Dendritic cell treated with granulocyte-macrophage colony-stimulating factor and Interleukin-4, amounts not matched to agents 40 ng/mL and 50 ng/mL, for 4 days (primary cell): ENCODE measurements at regions not wholly inside any gene's neighbourhood (a gene's known extent, or its start where the extent isn't known, plus 50 kb on each side); places are given as distances from the start of the nearest gene placed in this dataset.
"Not testable (repeated sequence)": the region's sequence is repeated elsewhere in the genome, so short reads cannot be mapped to it uniquely, and the experiment has no call there.

Experiments used
- H3K27ac Mint-ChIP-seq: one replicate; pipeline ENCODE4 v1.8.0; 2022; ENCODE audit warnings: mild to moderate bottlenecking, mixed read lengths
- H3K27me3 Mint-ChIP-seq: one replicate; pipeline ENCODE4 v1.8.0; 2022; ENCODE audit warnings: mild to moderate bottlenecking, mixed read lengths
- H3K36me3 Mint-ChIP-seq: one replicate; pipeline ENCODE4 v1.8.0; 2022; ENCODE audit warnings: low read depth, mixed read lengths
- H3K4me1 Mint-ChIP-seq: one replicate; pipeline ENCODE4 v1.8.0; 2022; ENCODE audit warnings: low read depth, mixed read lengths
- H3K4me3 Mint-ChIP-seq: one replicate; pipeline ENCODE4 v1.8.0; 2022; ENCODE audit warnings: mild to moderate bottlenecking, moderate library complexity, mixed read lengths
- H3K9me3 Mint-ChIP-seq: one replicate; pipeline ENCODE4 v1.8.0; 2022; ENCODE audit warnings: mixed read lengths
- intact Hi-C: fragments of 100-400 bp; cut with micrococcal nuclease; formaldehyde crosslinking; loops from one replicate; pipeline ENCODE4 v1.15.0; 2022

DNA sequence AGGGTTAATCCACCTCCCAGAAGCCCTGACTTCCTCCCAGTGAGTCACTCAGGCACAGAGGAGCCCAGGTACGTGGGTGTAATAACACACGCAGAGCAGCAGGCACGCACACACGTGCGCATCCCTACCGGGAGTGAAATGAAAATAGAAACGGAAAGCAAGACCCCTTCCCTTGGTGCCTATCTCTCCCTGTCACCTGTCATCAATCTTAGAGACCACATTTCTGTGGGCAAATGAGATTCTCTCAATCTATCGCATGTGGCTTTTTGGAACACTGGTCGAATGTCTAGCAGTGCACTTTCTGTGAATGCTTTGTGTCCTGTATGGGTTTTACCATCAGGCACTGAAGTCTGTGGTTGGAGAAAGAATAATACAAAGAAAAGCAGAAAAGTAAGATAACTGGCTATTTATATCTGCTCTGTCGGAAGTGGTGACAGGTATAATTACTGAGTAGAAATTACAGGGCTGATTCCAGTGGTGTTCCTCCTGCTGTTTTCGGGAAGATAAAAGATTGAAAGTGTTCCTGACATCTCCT, 137.7 kb upstream of the GRIA1 start:
- Mint-ChIP-seq H3K9me3 (peaks cover 13% of the 10 kb centered on the region), H3K36me3 (no peaks in the 10 kb centered on the region), H3K4me1 (no peaks in the 10 kb centered on the region), H3K4me3 (no peak overlapping the region), H3K27me3 (peaks cover 8% of the 10 kb centered on the region), H3K27ac (no peak overlapping the region)
- intact Hi-C loops = no loop called here

DNA sequence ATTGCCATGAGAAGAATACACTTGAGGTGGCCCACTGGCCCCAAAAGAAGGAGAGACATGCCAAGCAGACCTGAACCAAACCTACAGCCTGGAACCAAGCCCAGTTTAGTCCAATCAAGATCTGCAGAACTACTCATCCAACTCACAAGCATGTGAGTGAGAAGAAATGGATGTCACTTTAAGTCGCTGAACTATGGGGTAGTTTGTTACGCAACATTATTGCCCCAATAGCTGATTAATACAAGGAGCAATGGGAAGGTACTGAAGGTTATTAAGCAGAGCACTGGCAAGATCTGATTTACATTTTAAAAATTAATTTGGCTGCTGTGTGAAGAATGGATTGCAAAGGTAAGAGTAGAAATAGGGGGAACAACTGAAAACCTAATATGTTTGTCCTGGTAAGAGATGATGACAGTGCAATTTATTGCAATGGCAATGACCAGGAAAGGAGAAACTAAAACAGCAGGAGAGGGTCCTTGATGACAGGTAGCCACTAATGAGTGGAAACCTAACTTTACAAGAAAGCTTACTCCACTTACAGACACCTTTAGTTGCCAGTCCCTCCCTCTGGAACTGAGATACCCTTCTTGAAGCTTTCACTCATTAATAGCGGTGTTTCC, 132.9 kb upstream of the GRIA1 start:
- intact Hi-C loops = no loop called here
- Mint-ChIP-seq H3K27ac (no peak overlapping the region), H3K9me3 (peaks cover 16% of the 10 kb centered on the region), H3K27me3 (peaks cover 6% of the 10 kb centered on the region), H3K4me3 (no peak overlapping the region), H3K36me3 (no peaks in the 10 kb centered on the region), H3K4me1 (no peaks in the 10 kb centered on the region)

DNA sequence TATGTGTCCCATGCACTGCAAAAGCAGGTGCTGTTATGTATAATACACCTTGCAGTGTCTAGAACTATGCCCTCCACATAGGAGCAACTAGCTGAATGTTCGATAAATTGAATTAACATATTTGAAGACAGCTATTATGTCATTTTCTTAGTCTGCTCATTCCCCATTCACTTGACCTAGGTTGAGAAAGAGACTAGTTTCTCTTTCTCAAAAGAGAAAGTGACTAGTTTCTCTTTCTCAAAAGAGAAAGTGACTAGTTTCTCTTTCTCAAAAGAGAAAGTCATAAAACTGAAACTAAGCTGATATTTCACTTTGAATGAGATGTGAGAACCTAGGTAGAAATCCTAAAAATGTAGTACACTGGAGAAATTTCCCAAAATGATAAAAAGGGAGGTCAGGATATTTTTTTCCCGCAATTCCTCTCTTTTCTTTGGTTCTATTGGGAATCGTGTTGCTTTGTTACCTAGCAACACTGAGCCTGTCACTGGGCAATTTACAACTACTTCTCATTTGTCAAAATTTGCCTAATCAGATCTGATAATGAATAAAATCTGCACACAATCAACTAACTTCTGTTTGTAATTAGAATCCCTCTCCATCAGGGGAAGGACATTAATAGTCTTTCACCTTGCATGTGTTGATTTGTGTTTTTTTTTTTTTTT, 132.0 kb upstream of the GRIA1 start:
- H3K4me1 Mint-ChIP-seq = no peaks in the 10 kb centered on the region
- H3K36me3 Mint-ChIP-seq = no peaks in the 10 kb centered on the region
- intact Hi-C loops = no loop called here
- H3K4me3 Mint-ChIP-seq = no peak overlapping the region
- peaks cover 16% of the 10 kb centered on the region for H3K9me3 Mint-ChIP-seq
- no peaks in the 10 kb centered on the region for H3K27me3 Mint-ChIP-seq
- H3K27ac Mint-ChIP-seq = no peak overlapping the region

DNA sequence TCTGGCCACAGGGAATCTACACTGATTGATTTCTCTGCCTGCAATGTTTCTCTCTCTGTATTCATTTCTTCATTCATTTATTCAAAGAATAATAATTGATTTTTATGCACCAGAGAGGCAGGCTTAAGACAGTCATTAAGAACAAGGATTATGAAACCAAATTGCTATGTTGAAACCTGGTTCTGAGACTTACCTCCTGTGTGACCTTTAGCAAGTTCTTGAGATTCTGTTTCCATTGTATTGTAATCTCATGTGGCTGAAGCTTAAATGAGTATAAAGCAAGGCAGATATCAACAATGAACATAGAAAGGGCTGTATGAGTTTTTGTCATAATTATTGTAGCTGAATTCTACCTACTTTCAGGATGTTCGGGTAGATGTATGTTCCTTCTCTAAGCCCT, 129.6 kb upstream of the GRIA1 start:
- Mint-ChIP-seq H3K9me3 (peaks cover 16% of the 10 kb centered on the region), H3K4me3 (no peak overlapping the region), H3K4me1 (no peaks in the 10 kb centered on the region), H3K36me3 (no peaks in the 10 kb centered on the region), H3K27me3 (no peaks in the 10 kb centered on the region), H3K27ac (no peak overlapping the region)
- intact Hi-C loops = no loop called here

DNA sequence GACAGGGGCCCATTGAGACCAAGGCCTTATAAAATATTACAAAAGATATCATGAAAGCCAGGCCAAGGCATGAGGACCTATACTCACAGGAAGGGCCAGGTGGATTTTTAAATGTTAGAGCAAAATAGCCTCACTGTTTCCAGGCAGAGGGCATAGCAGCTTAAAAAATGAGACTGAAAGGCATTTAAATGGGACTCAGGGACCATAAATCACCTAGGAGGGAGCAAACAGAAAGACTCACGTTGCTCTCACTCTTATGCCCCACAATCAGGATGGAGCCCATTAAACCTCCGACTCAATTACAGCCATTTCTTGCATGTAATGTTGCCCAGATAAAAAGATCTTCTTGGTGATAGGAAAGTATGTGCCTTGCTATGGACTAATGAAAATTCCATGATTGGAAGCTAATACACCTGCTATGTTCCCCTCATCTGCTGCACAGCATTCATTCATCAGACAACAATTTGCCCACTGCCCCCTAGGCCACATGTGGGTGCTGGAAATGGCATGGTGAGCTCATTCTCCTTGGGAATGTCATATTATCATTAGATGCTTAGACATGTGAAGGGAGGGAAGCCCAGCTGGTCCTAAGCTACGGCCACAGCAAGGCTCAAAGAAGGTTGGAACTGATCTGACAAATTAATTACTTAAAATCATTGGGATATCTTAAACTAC, 128.6 kb upstream of the GRIA1 start:
- intact Hi-C loops = no loop called here
- Mint-ChIP-seq H3K27ac (no peak overlapping the region), H3K4me3 (no peak overlapping the region), H3K36me3 (no peaks in the 10 kb centered on the region), H3K4me1 (no peaks in the 10 kb centered on the region), H3K9me3 (peaks cover 12% of the 10 kb centered on the region), H3K27me3 (no peaks in the 10 kb centered on the region)

DNA sequence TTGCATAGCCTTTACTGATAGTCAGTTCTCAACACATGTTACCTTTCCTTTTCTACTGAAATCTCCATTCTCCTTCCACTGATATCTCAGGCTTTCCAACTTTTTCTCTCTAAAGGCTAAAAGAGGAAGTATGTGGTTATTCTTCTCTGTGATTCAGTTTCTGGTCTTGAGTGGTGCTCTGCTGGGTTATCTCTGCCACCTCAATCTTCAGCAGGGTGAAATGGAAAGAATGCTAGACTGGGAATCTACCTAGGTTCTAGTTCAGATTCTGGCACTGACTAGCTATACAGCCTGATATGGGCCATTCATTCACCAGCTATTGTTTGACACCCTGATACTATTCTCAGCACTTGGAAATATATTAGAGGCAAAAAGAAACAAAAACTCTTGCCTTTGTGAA, 124.9 kb upstream of the GRIA1 start:
- H3K4me1 Mint-ChIP-seq = no peaks in the 10 kb centered on the region
- no peak overlapping the region for H3K4me3 Mint-ChIP-seq
- H3K9me3 Mint-ChIP-seq = peaks cover 10% of the 10 kb centered on the region
- intact Hi-C loops = no loop called here
- H3K27ac Mint-ChIP-seq = no peak overlapping the region
- H3K27me3 Mint-ChIP-seq = no peaks in the 10 kb centered on the region
- H3K36me3 Mint-ChIP-seq = no peaks in the 10 kb centered on the region

DNA sequence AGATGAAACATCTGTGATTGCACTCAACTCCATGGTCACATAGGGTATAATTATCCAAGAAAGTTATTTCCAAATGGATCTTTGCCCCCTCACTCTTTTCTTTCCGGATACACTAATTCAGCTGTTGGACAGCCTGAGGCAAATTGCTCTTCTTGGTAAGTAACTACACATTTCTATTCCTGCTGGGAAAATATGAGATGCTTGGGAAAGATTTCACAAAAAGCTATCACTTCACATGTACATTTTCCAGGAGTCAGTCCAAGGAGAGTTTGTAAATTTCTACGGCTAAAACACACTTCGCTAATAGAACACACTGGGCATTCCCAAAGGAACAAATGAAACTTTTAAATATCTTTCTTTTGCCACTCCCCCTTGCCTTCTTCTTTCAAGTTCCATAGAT, 123.0 kb upstream of the GRIA1 start:
- Mint-ChIP-seq H3K27me3 (no peaks in the 10 kb centered on the region), H3K9me3 (peaks cover 10% of the 10 kb centered on the region), H3K27ac (no peak overlapping the region), H3K36me3 (no peaks in the 10 kb centered on the region), H3K4me1 (no peaks in the 10 kb centered on the region), H3K4me3 (no peak overlapping the region)
- intact Hi-C loops = no loop called here

DNA sequence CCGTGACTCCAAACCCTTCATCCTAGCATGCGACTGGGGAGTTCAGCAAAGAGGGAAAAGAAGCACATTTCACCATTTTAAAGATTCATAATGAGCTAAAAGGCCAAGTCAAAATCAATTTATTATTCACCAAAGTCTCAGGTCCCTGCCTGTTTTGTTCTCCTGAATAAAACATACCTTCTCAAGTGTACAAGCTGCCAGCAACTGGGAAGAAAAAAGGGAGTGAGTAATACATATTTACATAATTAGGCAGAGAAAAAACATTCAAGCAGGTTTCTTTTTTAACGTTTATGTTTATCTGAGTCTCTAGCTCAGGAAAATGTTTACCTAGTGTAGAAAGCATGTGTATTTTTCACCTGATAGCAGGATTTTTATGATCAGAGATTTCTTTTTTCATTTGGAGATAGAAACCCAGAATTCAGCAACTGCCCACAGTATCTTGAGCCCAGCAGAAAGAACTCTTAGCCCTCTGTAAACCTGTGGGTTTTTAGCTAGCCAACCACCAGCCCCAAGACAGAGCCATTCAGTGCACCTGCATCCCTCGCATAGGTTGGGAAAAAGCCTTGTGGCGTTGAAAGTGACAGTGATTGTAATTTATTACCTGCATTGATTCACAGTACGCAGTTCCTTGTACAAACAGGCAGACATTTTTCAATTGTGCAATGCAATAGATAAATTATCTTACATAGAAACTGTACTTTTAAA, 117.9 kb upstream of the GRIA1 start:
- Mint-ChIP-seq H3K9me3 (peaks cover 10% of the 10 kb centered on the region), H3K4me1 (no peaks in the 10 kb centered on the region), H3K27me3 (no peaks in the 10 kb centered on the region), H3K27ac (no peak overlapping the region), H3K36me3 (no peaks in the 10 kb centered on the region), H3K4me3 (no peak overlapping the region)
- intact Hi-C loops = no loop called here

DNA sequence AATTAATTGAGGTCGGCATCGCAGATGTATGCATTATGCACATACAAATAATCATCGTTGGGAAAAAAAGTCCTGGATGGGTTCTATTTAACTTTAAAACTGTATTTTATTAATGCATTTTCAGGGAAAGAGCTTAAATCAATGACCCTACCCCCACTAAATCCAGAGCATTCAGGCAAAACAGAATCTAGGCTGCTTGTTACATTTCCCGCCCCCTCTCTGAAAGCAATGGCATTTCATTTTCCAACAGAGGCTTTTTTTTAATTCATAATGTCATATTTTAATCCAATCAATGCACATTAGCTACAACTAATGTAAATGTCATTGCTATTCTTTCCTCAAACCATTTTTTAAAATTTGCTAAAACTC, 117.4 kb upstream of the GRIA1 start:
- intact Hi-C loops = no loop called here
- Mint-ChIP-seq H3K27ac (no peak overlapping the region), H3K36me3 (no peaks in the 10 kb centered on the region), H3K4me1 (no peaks in the 10 kb centered on the region), H3K9me3 (peaks cover 14% of the 10 kb centered on the region), H3K27me3 (no peaks in the 10 kb centered on the region), H3K4me3 (no peak overlapping the region)

DNA sequence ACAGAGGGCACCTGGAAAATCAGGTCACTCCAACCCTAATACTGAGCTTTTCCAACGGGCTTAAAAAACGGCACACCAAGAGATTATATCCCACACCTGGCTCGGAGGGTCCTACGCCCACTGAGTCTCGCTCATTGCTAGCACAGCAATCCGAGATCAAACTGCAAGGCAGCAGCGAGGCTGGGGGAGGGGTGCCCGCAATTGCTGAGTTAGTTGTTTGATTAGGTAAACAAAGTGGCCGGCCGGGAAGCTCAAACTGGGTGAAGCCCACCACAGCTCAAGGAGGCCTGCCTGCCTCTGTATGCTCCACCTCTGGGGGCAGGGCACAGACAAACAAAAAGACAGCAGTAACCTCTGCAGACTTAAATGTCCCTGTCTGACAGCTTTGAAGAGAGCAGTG, 108.8 kb upstream of the GRIA1 start:
- intact Hi-C loops, H3K4me3 Mint-ChIP-seq, H3K27me3 Mint-ChIP-seq, H3K4me1 Mint-ChIP-seq, H3K36me3 Mint-ChIP-seq, H3K27ac Mint-ChIP-seq: not testable (repeated sequence)
- peaks cover 58% of the 10 kb centered on the region for H3K9me3 Mint-ChIP-seq

DNA sequence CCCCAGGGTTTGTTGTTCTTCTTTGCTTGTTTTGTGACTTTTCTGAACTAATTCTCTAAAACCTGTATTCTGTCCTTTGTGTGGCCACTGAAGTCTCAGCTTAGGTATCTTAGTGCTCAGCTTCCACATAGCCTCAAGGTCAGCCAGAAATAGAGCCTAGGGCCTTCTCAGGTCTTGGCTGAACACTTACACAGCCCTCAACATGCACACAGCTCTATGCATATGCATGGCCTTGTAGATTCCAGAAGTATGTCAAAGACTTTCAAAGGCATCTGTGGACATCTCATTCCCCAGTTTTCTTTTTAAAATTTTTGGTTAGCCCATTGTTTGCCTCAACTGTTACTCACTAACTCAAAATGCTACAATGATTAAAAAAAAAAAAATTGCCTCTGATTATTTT, 99.9 kb upstream of the GRIA1 start:
- peaks cover 11% of the 10 kb centered on the region for H3K9me3 Mint-ChIP-seq
- no peaks in the 10 kb centered on the region for H3K4me1 Mint-ChIP-seq
- no peak overlapping the region for H3K27ac Mint-ChIP-seq
- H3K27me3 Mint-ChIP-seq = no peaks in the 10 kb centered on the region
- no peaks in the 10 kb centered on the region for H3K36me3 Mint-ChIP-seq
- H3K4me3 Mint-ChIP-seq = no peak overlapping the region
- intact Hi-C loops = no loop called here

DNA sequence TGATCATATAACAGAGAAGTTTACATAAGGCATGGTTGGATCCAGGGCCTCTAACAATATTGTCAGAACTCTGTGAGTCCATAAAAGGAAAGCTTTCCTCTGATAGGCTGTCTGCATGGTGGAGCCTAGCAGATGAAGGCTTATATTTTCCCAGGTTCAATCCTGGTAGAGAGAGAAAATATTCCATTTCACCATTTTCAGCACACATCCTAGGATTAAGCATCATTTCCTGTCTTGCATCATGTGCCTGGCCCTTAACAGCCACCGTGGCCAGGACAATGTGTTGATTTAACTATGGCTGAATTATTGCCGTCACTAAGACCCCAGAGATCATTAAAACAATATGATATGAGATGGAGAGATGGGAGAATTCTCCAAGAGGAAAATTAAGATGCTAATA, 90.9 kb upstream of the GRIA1 start:
- no peak overlapping the region for H3K27ac Mint-ChIP-seq
- H3K4me3 Mint-ChIP-seq = no peak overlapping the region
- intact Hi-C loops = no loop called here
- H3K9me3 Mint-ChIP-seq = no peaks in the 10 kb centered on the region
- H3K4me1 Mint-ChIP-seq = no peaks in the 10 kb centered on the region
- H3K27me3 Mint-ChIP-seq = no peaks in the 10 kb centered on the region
- no peaks in the 10 kb centered on the region for H3K36me3 Mint-ChIP-seq

DNA sequence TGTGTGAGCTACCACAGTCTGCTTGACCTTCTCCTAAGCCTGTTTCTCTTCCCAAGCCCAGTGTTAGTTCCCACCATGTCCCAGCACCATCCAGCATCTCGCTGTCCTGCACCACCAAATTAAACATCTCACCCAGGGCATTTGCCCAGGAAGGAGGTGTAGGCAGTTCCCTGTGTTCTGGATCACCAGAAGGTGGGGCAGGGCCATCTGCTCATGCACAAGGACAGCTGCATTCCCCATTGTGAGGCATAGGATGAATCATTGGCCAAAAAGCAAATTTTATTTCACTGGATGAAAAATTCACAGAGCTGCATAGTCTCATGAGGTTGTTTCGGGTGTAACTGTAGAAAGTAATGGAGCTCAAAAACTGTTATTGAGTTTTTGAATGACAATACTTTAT, 89.5 kb upstream of the GRIA1 start:
- Mint-ChIP-seq H3K4me3 (no peak overlapping the region), H3K36me3 (no peaks in the 10 kb centered on the region), H3K27me3 (no peaks in the 10 kb centered on the region), H3K9me3 (peaks cover 8% of the 10 kb centered on the region), H3K27ac (no peak overlapping the region), H3K4me1 (no peaks in the 10 kb centered on the region)
- intact Hi-C loops = no loop called here

DNA sequence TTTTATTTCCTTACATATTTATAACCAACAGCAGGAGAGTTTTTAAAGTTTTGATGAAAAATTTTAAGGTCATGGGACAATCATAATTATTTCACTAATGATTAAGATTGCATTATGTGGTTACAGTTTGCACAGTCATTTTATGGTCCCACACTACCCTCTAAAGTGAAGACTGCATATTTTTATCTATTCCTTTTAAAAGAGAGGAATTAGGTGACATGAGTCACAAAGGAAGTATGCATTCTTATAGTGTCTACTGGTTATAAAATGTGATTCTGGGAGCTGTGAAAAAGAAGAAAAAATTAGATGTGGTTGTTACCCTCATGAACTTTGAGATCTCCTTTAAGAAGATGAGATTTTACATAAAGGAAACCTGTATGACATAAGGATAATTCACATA, 87.9 kb upstream of the GRIA1 start:
- intact Hi-C loops = no loop called here
- Mint-ChIP-seq H3K4me1 (no peaks in the 10 kb centered on the region), H3K27ac (no peak overlapping the region), H3K36me3 (no peaks in the 10 kb centered on the region), H3K4me3 (no peak overlapping the region), H3K9me3 (peaks cover 8% of the 10 kb centered on the region), H3K27me3 (no peaks in the 10 kb centered on the region)
